Vagina (tissue), 2 donors: ENCODE measurements at regions not wholly inside any gene's neighbourhood (a gene's known extent, or its start where the extent isn't known, plus 50 kb on each side); places are given as distances from the start of the nearest gene placed in this dataset.

ENCODE experiments used
- CTCF ChIP-seq, 3 experiments: fragments of 450-650 bp in 2 of 3; fragments of 200-600 bp in 1 of 3; sonication (generic) in 1 of 3; IDR thresholded peaks; one replicate each; pipeline ENCODE4 v1.5.1; 2017 to 2019; ENCODE audit warnings: antibody characterized with exemption in 3 of 3, mild to moderate bottlenecking in 2 of 3, moderate library complexity in 2 of 3
- POLR2A ChIP-seq, 2 donors: fragments of 450-650 bp; IDR thresholded peaks; one replicate each; pipeline ENCODE4 v1.6.1; 2017; ENCODE audit warnings: antibody characterized with exemption in 2 of 2, mild to moderate bottlenecking in 2 of 2, moderate library complexity in 2 of 2
- POLR2AphosphoS5 ChIP-seq, 2 donors: sonication (generic); formaldehyde crosslinking; IDR thresholded peaks; one replicate each; pipeline ENCODE4 v1.9.0; 2017; ENCODE audit warnings: antibody characterized with exemption in 2 of 2, mild to moderate bottlenecking in 2 of 2, low read depth in 1 of 2; ENCODE audit not compliant: insufficient read depth in 1 of 2

GRCh38 chrX:39639871-39640270 is 457.9 kb downstream of the BCOR start:
- no peak for TF ChIP-seq CTCF (IDR thresholded peaks at IDR 0.05)
- no peak for TF ChIP-seq POLR2A (IDR thresholded peaks at IDR 0.05)
- no peak for TF ChIP-seq POLR2AphosphoS5 (IDR thresholded peaks at IDR 0.05; ENCODE audit: insufficient read depth in 1 of 2, low read depth in 1 of 2)
